Uterus (tissue), 2 donors: ENCODE measurements at regions not wholly inside any gene's neighbourhood (a gene's known extent, or its start where the extent isn't known, plus 50 kb on each side); places are given as distances from the start of the nearest gene placed in this dataset.

Experiments
- POLR2A ChIP-seq, 2 donors: fragments of 450-650 bp; IDR thresholded peaks; one replicate each; pipeline ENCODE4 v1.6.1; 2016; ENCODE audit warnings: antibody characterized with exemption in 2 of 2, mild to moderate bottlenecking in 1 of 2, moderate library complexity in 1 of 2
- TF ChIP-seq, protein P1 (sequence below), 4 experiments: fragments of 200-600 bp in 2 of 4; fragments of 450-650 bp in 2 of 4; sonication (generic) in 2 of 4; IDR thresholded peaks; one replicate each; pipeline ENCODE4 v1.5.1; 2016 to 2019; ENCODE audit warnings: antibody characterized with exemption in 4 of 4, mild to moderate bottlenecking in 2 of 4, moderate library complexity in 1 of 4

DNA sequence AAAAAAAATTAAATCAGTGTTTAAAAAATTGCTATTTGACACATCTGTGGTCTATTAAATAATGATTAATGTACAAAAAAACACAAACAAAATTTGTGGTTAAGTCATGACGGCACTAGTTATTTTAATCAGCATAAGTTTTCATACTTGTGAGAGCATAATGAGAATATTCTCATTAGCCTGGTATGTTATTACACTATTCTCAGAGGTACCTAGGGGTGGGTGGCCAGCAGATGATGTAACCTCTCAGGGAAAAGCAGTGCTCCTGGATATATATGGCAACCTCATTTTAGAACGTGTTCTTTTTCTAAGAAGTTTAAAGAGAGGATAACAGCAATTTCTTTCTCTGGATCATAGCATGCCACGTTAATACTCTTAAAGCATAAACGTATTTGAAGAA is 109.2 kb downstream of the GJA1 start:
- TF ChIP-seq, protein P1, sequence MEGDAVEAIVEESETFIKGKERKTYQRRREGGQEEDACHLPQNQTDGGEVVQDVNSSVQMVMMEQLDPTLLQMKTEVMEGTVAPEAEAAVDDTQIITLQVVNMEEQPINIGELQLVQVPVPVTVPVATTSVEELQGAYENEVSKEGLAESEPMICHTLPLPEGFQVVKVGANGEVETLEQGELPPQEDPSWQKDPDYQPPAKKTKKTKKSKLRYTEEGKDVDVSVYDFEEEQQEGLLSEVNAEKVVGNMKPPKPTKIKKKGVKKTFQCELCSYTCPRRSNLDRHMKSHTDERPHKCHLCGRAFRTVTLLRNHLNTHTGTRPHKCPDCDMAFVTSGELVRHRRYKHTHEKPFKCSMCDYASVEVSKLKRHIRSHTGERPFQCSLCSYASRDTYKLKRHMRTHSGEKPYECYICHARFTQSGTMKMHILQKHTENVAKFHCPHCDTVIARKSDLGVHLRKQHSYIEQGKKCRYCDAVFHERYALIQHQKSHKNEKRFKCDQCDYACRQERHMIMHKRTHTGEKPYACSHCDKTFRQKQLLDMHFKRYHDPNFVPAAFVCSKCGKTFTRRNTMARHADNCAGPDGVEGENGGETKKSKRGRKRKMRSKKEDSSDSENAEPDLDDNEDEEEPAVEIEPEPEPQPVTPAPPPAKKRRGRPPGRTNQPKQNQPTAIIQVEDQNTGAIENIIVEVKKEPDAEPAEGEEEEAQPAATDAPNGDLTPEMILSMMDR (IDR thresholded peaks at IDR 0.05) = no peak
- TF ChIP-seq POLR2A (IDR thresholded peaks at IDR 0.05) = no peak
